ENCODE measurements at regions not wholly inside any gene's neighbourhood (a gene's known extent, or its start where the extent isn't known, plus 50 kb on each side); places are given as distances from the start of the nearest gene placed in this dataset.
"Not testable (repeated sequence)": the region's sequence is repeated elsewhere in the genome, so short reads cannot be mapped to it uniquely, and the experiment has no call there.

DNA sequence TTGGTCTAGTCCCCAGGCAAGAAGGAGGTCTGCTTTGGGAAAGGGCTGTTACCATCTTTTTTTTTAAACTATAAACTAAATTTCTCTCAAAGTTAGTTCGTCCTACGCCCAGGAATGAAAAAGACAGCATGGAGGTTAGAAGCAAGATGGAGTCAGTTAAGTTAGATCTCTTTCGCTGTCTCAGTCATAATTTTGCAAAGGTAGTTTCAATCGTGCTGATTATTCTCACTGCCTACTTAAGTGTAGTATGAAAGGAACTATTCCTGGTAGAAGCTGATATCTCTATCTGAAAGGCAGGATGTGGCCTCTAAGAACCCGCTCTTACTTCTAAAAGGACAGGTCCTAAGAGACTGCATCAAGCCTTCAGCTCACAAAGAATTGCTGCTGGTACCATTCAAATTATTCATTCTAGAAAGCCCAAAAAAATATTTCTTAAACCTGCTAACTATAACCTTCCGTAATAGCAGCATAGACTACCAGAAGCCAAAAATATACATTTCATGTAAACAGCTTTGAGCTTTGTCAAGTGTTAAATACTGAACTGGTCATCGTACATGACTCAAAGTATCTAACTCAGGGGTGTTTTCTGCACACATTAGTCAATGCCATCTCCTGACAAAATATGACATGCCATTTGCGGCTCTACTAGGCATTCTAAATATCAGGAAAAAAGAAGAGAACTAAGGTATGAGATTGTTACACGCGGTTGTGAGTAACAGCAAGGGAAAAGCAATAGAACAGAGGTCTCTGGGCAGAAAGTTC, 96.0 kb upstream of the CCDC80 start:
- no peak for DNase-seq

DNA sequence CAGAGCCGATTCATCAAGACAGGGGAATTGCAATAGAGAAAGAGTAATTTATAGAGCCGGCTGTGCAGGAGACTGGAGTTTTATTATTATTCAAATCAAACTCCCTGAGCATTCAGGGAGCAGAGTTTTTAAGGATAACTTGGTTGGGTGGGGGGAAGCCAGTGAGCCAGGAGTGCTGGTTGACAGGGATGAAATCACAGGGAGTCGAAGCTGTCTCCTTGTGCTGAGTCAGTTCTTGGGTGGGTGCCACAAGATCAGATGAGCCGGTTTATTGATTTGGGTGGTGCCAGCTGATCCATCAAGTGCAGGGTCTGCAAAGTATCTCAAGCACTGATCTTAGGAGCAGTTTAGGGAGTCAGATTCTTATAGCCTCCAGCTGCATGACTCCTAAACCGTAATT, 95.4 kb upstream of the CCDC80 start:
- no peak for DNase-seq

DNA sequence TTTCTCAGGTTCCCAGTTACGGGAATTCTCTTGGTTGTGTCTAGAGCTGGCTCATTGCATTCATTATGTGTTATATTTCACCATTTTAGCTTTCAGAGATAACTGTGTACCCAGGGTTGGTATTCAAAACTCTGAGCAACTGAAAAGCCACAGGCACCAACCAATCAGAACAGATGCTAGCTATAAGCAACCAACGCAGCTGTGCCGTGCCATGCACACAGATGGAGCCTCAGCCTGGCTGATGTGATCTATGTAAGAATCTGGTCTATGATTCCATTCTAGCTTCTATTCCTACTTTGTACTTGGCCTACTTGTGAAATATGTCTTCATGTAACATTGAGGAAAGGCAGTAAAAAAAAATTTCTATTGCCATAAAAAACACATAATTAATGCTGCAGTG, 95.0 kb upstream of the CCDC80 start:
- DNase-seq = no peak

DNA sequence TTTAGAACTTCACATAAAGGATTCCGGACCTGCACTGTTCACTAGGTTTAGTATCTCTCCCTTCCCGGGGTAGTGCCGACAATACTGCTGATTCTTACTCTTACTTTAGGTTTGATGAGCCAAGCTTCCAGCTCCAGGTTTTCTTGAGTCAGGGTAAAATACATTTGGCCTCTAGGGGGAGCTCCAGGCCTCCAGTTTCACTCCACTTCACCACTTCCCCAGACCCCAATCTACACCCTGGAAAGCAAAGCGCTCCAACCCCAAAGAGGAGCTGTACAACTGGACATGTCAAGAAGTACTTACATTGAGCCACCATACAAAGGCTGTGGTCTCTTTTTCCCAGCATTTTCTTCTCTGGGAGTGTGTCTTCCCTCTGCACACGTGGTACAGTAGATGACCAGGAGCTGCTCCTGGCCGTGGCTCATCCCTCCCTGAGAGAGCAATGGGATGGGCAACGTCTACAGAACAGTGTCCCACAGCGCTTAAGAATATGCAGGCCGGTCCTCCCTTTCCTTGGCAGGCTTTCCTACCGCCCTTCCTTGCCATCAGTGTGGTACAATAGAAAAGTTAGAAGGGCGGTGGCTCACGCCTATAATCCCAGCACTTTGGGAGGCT, 93.9 kb upstream of the CCDC80 start:
- peak; percentile 69 for DNase-seq

DNA sequence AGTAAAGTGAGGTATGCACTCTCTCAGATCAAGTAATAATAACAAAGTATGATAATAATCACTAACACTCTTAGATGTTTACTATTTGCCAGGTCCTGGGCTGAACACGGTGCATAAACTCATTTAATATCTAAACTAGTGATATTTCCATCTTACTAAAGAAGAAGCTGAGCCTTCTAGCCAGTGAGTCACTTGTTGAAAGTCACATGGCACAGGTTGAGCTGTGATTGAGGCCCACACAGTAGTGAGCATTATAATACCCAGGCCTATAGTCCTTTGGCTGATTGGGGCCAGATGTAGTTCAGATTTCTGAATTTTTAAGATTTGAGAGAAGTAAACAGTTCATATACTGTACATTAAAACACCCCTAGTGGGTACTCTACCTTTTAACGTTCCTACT, 93.2 kb upstream of the CCDC80 start:
- DNase-seq = no peak

DNA sequence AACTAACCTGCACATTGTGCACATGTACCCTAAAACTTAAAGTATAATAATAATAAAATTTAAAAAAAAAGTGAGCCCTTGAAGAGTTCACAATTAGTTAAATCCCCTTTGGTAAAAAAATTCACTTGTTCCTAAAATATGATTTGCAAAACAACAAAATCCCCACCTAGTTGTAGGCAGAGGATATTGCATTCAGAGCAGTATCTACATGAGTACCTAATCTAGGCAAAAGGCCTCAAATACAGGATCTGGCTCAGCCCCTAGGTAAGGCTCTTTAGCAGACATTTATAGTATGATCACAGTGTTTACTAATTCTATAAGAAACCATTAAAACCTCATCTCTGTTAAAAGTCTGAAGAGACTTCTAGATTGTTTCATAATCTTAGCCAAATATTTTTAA, 89.3 kb upstream of the CCDC80 start:
- no peak for DNase-seq

DNA sequence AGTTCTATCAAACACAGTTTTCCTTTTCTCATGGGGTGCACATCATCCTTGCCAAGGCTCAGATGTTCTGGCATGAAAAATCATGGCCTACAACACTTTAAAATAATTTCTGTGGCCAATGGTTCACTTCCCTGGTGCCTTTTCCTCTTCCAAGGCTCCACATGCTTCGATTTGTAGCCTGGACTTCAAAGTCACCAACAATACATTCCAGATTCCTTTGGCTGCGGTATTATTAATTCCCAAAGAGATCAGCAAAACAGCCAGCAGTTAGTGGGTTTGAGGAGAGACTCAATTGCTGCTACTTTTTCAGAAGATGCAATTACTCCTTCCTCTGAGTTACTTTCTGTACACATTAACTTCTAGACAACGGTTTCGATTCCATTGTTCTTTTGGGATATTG, 80.3 kb upstream of the CCDC80 start:
- no peak for DNase-seq

DNA sequence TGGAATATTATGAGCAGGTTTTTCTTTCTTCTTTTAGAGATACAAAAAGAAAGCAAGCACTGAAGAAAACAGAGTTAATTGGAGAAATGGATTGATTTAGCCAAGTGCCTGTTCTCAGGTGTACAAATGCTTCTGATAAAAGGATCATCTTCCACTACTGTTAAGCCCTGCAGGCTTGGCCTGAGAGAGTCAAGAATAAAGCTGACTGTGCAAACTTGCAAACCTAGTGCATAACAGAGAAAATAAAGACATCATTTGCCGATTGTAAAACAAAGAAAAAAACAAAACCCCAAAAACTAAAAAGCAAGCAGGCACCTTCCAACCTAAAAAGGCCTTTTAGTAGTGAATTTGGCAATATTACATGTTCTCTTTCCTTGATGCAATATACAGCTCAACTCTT, 78.0 kb upstream of the CCDC80 start:
- DNase-seq = no peak

DNA sequence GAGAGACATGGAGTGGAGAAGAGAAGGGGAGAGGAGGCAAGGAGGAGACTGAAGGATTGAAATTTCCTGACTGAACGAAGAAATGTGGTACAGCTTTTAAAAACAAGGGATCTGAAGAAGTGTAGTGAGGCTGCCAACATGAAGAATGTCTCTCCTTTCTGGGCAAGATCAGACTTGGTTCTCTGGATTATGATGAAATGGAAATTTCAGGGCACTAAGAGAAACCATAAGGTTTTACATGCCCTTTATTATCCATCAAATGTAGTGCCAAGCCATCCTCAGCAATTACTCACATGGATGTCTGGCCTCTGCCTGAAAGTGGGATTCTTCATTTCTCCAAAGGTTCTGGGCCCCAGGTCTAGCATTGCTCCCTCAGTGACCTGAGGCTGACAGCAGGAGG, 77.6 kb upstream of the CCDC80 start:
- DNase-seq = no peak

DNA sequence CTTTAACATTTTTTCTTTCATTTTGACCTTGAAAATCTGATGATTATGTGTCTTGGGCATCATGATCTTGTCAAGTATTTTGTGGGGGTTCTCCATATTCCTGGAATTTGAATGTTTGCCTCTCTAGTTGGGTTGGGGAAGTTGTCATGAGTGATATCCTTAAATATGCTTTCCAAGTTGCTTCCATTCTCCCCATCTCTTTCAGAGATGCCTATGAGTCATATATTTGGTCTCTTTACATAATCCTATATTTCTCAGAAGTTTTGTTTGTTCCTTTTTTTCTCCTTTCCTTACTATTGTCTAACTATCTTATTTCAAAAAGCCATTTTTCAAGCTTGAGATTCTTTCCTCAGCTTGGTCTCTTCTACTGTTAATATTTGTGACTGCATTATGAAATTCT, 69.0 kb upstream of the CCDC80 start:
- no peak for DNase-seq

DNA sequence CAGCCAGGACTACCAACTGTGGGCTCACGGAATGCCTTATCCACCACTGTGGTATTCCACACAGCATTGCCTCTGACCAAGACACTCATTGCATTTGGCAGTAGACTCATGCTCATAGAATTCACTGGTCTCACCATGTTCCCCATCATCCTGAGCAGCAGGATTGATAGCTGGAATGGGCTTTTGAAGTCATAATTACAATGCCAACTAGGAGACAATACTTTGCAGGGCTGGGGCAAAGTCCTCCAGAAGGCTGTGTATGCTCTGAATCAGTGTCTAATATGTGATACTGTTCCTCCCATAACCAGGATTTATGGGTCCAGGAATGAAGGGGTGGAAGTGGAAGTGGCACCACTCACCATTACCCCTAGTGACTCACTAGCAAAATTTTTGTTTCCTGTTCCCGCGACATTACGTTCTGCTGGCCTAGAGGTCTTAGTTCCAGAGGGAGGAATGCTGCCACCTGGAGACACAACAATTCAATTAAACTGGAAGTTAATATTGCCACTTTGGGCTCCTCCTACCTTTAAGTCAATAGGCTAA, 58.6 kb upstream of the CCDC80 start:
- peak; percentile 74 for DNase-seq

DNA sequence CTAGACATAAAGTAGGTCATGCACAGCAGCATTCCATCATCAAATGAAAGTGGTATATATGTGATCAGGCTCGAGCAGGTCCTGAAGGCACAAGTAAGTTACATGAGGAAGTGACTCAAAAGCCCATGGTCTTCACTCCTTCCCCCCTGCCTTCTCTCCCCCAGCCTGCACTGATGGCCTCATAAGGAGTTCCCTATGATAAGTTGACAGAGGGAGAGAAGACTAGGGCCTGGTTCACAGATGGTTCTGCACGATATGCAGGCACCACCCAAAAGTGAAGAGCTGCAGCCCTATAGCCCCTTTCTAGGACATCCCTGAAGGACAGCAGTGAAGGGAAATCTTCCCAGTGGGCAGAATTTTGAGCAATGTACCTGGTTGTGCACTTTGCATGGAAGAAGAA, 57.5 kb upstream of the CCDC80 start:
- not testable (repeated sequence) for DNase-seq

DNA sequence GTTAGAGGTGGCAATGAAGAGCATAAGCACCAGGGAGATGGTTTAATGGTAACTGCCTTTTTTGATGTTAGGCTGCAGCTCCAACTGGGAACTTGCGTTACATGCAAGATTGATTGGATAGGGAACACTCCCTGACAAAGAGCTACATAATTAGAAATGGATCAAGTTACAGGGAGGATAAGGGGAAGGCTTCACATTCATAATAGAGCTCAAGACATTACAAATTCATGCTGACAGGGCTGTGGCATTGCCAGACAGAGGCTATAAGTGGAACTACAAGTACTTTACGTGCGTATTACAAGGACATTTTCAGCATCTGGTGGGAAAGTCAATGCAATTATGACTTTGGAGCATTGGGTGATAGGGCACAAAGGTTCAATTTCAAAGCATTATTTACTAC, 55.3 kb upstream of the CCDC80 start:
- DNase-seq = not testable (repeated sequence)

DNA sequence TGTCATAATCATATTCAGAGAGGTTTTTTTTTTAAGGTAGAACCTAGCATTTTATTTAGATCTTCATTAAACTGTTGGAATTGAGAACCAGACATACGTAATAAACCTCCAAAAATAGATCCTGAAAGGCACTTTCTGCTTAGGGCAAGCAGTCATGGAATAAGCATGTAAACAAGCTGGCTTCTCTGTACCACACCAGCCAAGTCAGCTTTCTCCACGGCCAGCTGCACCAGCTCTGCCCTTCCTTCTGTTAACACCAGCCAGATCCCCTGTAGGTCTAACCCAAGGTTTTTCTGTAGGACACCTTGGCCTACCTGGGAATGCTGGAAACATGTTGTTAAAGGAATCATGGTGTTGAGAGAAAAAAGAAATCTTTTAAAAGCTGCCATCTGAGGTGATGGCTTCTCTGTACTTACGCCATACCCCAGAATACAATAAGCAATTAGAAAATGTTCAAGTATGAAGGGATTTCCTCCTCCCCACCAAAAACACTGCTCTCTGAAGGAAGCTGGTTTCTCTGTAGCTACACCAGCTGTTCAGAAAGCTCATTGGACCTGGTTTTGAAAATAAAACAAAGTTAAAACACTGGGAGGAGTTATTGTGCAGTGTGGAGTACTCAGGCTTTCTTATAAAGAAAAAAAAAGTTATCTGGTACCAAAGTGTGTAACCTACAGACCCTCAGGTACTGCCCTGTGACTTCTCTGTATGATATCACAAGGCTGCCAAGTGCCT, 54.6 kb upstream of the CCDC80 start:
- not testable (repeated sequence) for DNase-seq

DNA sequence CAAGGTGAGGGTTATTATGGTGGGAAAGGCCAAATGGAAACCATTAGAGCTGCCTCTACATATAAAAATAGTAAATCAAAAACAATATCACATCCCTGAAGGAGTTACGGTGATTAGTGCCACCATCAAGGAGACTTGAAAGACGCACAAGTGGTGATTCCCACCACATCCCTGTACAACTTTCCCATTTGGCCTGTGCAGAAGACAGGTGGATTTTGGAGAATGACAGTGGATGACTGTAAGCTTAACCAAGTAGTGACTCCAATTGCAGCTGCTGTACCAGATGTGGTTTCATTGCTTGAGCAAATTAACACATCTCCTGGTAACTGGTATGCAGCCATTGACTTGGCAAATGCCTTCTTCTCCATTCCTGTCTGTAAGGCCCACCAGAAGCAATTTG, 54.0 kb upstream of the CCDC80 start:
- not testable (repeated sequence) for DNase-seq

DNA sequence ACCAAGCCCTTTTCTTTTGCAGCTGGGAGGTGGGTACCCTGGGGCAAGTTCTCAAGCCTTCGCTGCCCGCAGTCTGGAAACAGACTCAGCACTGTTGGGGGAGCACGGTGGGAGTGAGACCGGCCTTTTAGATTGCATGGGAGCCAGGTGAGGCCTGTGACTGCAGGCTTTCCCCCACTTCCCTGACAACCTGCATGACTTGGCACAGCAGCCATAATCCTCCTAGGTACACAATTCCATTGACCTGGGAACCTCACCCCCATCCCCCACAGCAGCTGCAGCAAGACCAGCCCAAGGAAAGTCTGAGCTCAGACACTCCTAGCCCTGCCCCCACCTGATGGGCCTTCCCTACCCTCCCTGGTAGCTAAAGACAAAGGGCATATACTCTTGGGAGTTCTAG, 52.2 kb upstream of the CCDC80 start:
- DNase-seq = no peak

Measured in kidney glomerular epithelial cell (primary cell).